GM21619 (cell line): ENCODE measurements at regions not wholly inside any gene's neighbourhood (a gene's known extent, or its start where the extent isn't known, plus 50 kb on each side); places are given as distances from the start of the nearest gene placed in this dataset.
A peak's percentile ranks its signal among the peaks of the same experiment; 100 is the strongest.

ENCODE experiments used
- ATAC-seq: cut with Tn5 transposase; IDR thresholded peaks from one replicate; pipeline ENCODE4 v1.9.1; 2021; ENCODE audit not compliant: unreplicated experiment

DNA sequence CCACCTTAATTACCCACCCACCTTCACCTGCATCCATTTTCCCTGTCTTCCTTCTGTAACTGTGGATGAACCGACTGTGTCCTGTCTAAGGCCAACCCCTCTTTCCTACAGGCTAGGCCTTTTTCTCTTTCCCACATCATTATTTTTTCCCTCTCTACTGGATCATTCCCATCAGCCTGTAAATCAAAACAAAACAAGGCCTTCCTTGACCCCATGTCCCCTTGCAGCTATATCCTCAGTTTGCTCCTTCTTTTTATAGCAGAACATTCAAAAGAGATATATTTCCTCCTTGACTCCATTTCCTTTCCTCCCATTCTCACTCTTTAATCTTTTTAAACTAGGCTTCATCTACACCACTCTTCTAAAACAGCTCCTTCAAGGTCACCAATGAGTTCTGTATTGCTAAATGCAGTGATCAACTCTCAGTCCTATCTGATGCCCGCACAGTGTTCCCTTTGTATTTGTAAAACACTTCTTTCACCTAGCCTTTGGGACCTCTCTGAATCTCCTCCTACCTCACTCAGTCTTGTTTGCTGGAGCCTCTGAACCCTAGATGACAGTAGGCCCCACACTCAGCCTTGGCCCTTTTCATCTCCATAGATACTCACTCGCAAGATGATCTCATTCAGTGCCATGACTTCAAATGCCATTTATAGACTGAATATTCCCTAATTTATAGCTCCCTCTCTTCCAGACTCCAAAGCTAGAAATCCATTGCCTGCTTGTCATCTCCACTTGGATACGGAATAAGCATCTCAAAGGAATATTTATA is 55.7 kb downstream of the CXCR4 start:
- ATAC-seq: no peak

GRCh38 chr2:136060416-136060815 is 57.5 kb downstream of the CXCR4 start:
- no peak for ATAC-seq

GRCh38 chr2:136059036-136059472 is 58.9 kb downstream of the CXCR4 start:
- ATAC-seq: peak; percentile 50

- ATAC-seq: no peak
Measured at GRCh38 chr2:136058262-136058661, 59.7 kb downstream of the CXCR4 start.

DNA sequence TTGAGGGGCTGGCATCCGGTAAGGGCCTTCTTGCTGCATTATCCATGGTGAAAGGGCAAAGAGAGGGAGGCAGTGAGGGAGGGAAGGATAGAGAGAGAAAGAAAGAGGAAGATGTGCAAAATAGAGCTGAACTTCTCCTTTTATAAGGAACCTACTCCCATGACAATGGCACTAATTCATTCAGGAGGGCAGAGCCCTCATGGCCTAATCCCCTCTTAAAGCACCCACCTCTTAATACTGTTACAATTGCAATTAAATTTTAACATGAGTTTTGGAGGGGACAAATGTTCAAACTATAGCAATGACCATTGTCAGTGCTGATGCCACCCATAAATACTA is 60.2 kb downstream of the CXCR4 start:
- no peak for ATAC-seq

- ATAC-seq: peak; percentile 34
Measured at GRCh38 chr2:136057023-136057801, 60.7 kb downstream of the CXCR4 start.

- peak; percentile 33 for ATAC-seq
Measured at GRCh38 chr2:136055929-136056688, 61.8 kb downstream of the CXCR4 start.

GRCh38 chr2:136054856-136055255 is 63.1 kb downstream of the CXCR4 start:
- ATAC-seq: no peak

GRCh38 chr2:136052369-136053362 is 65.3 kb downstream of the CXCR4 start:
- ATAC-seq: peak; percentile 25

GRCh38 chr2:136051725-136052048 is 66.3 kb upstream of the DARS1 start:
- no peak for ATAC-seq

DNA sequence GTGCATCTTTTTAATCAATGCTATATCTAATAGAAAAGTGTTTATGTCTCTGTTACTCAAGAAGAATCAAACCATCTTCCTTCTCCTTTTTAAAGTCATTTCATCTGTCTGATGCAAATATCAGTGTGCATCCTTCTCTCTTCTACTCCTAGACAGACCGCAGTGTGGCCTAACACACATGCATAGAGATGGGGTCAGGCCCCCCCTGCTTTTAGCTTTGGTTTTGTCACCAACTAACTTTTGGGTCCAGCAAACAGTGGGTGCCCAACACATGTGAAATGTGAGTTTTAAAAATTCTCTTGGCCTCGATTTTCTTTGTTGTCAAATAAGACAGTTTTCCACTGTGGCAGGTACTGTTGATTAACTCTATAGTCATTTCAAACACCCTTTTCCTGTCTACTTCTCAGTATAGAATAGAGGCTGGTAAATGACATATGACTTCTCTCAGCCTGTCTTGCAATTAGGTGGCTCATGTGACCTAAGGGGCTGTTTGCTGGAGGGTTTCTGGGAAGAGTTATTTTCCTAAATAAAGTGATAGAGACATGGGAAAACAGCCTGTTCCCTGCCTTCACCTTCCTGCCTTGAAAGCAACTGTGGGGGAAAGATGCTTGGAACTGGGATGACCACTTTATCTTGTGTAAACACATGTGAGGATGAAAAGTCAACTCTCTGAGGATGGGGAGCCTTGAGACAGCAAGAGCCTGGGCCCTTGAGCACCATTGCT is 65.7 kb upstream of the DARS1 start:
- ATAC-seq: peak; percentile 46

- ATAC-seq: no peak
Measured at GRCh38 chr2:136049991-136050920, 64.8 kb upstream of the DARS1 start.

DNA sequence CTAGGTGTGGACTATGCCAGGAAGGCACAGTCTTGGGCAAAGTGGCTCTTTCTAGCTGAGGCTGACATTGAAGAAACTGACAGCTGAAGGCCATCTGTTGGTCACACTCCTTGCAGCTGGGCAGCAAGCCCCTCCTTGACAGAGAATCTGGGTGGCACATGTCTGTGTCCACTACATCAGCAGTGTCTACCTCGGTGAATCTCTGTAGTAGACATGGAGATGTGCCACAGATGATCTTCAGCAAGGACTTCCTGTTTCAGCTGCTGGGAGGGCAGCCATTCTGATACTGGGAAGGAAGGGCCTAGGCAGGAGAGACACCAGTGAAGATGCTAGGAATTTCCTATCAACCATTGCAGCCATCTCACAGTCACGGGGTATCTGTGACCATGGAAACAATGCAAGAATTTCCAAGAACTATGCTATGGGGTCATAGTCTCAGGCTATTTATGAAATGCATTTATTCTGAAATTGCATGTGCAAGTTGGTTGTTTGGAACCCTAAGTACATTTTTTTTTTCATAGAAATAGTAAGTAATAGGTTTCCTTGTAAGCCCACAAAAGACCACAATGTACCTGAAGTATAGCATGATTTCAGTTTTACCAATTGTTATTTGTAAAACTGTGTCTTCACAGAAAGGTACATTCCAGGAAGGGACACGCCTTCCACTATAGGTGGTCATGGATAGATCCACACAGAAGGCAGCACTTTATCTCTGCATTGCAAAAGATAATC is 63.8 kb upstream of the DARS1 start:
- no peak for ATAC-seq

DNA sequence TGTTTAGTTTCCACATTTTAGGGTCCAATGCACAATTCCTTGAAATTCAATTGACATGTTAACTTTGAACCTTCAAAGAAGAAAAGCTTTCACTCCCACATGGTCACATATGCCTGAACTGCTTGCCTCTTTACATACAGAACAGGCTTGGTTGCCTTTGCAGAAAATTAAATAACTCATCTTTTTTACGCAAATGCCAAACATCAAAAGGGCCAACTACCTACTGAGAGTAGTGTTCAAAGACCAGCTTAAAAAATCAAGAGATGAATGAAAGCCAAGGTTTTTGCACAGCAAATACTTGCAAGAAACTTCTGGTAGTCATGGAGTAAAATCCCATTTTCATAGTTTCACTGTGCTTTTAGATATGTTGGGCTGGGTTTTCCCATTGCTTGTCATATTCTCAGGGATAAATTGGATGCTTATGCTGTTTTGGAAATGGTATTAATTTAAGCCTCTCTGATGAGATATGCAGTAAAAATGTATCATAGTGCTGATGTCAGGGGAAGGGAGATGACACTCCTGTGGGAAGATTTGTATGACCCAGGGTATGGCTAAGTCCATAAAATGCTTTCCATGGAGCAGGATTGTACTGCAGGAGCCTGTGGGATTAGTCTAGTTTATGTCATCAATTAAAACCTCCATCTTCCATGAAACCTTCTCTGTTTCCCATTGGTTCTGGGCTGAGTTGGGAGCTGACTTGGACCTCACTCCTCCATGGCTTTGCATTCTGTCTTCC is 60.6 kb upstream of the DARS1 start:
- ATAC-seq: no peak

- no peak for ATAC-seq
Measured at GRCh38 chr2:136045344-136045743, 59.9 kb upstream of the DARS1 start.
